Motor neuron (in vitro differentiated cells): ENCODE measurements at regions not wholly inside any gene's neighbourhood (a gene's known extent, or its start where the extent isn't known, plus 50 kb on each side); places are given as distances from the start of the nearest gene placed in this dataset.

Source experiments
- ATAC-seq, 8 experiments: fragments of 200-7000 bp; cut with Tn5 transposase; replicated peaks in 6 of 8; 2 replicates each; pipeline ENCODE4 v1.8.0; 2021; ENCODE audit warnings: mild to moderate bottlenecking in 8 of 8, moderate library complexity in 8 of 8
- H3K27ac ChIP-seq, 2 donors: fragments of 250-450 bp; sonication (Bioruptor Pico); 2 replicates each; pipeline ENCODE4 v1.9.0; 2021; ENCODE audit warnings: antibody characterized with exemption in 2 of 2, mild to moderate bottlenecking in 2 of 2, moderate library complexity in 1 of 2
- H3K4me1 ChIP-seq, 2 donors: fragments of 250-450 bp; sonication (Bioruptor Pico); replicated peaks in 1 of 2; 2 replicates each; pipeline ENCODE4 v1.6.1; 2021; ENCODE audit warnings: antibody characterized with exemption in 2 of 2, mild to moderate bottlenecking in 2 of 2, moderate library complexity in 1 of 2
- H3K4me3 ChIP-seq, 5 donors: fragments of 250-450 bp; sonication (Bioruptor Pico); 2 replicates each; pipeline ENCODE4 v1.9.0; 2021; ENCODE audit warnings: antibody characterized with exemption in 5 of 5, mild to moderate bottlenecking in 5 of 5, moderate library complexity in 4 of 5
- WGBS, 10 experiments: fragments of 450-650 bp; shearing (Covaris generic); methylation state at CpG; one replicate each; pipeline ENCODE4 v1.0.0; 2022; 5-methylcytosine and 5-hydroxymethylcytosine counted together
- in situ Hi-C, 9 experiments: fragments of 400-800 bp; cut with MboI; loops; one replicate each; pipeline ENCODE4 v1.15.0; 2021; ENCODE audit warnings: low sequenced_read_pairs in 9 of 9, low pct_unique_long_range_greater_than_20kb in 2 of 9; ENCODE audit not compliant: unreplicated experiment in 9 of 9

DNA sequence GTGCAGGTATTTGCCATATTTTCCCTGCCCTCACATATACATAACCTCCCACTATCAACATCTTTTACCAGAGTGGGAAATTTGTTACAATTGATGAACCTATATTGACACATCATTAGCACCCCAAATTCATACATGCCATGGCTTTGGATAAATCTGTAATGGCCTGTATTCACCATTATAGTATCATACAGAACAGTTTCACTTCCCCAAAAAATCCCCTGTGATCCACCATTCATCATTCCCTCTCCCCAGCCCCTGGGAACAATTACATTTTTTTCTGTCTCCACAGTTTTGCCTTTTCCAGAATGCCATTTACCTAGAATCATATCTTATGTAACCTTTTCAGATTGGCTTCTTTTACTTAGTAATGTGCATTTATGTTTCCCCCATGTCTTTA is 494.5 kb downstream of the RNF144A start:
- in situ Hi-C loops = loop anchor here in 2 of 9 experiments (25.0 kb wide), 1 partner anchor 1276 kb away; the partner anchor contains the start of gene ID2 (in 2 of the 2)
- Histone ChIP-seq H3K4me3 (no peak overlapping the region), H3K4me1 (peaks cover 0 to under 1% of the 10 kb centered on the region in 2 donors), H3K27ac (no peak overlapping the region)
- ATAC-seq = no peak

DNA sequence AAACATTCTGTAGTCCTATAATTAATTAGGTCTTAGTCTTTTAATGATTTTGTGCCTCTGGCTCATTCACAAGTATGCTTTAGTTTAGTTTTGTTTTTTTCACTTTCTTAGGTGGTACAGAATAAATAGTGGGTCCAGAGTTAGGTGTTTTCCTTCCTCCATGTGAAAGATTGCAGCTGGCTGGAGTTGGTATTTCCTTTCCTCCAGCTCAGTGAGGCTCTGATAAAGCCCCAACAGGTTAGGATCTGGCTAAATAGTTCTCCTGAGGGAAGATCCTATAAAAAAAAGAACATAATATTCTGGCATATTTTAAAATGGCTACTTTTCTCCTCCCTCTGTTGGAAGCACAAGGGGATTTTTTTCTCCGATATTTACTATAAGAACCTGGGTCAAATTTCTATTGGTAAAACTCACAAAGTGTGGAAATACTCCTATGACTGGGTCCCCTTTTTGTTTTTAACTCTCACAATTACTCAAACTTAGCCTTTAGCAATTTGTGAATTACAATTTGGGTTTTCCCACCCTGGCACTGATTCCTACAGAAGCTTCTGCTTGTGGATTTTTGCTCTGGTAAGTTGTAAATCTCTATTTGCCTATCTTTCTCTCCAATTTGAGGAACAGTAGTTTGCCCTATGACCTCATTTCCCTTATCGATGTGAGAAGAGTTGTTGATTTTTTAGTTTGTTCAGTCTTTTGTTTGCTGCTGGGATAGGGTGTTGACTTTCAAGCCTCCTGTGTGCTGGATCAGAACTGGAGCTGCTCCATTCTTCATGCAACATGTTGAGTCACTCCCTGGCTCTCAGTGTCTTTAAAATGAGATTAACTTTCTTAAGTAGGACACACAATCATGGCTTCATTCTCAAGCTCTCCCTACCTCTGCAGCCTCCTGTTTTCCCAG is 500.9 kb downstream of the RNF144A start:
- no peak for ATAC-seq
- in situ Hi-C loops = loop anchor here in 2 of 9 experiments (25.0 kb wide), 1 partner anchor 1269 kb away; the partner anchor contains the start of gene ID2 (in 2 of the 2)
- 0 to 100% (median 61%) methylated on average over 1 to 2 of the region's 2 CpGs; no CpG with 5 or more reads in 2 of the 10 experiments for WGBS, 10 experiments
- H3K27ac ChIP-seq = no peak overlapping the region
- H3K4me1 ChIP-seq = peaks cover 0 to 12% of the 10 kb centered on the region in 2 donors
- H3K4me3 ChIP-seq = no peak overlapping the region

DNA sequence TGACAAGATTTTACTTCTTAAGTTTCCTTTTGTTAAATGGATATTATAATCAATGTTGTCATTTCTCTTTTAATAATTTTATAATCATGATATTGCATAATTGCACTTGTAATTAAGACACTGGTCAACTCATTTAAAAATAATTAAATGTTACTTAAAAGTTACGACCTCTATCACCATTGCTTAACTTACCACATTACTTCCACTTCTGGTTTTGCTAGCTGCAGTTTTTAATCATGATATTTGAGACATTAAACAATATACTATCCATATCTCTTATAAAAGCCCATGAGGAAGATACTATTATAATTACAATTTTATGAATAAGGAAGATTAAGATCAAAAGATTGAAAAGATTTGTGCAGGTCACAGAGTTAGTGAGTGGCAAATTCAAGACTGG is 502.0 kb downstream of the RNF144A start:
- no peak for ATAC-seq
- 0 to 100% (median 86%) methylated on average over 1 of the region's 1 CpG; no CpG with 5 or more reads in 1 of the 10 experiments for WGBS, 10 experiments
- peaks cover 0 to 12% of the 10 kb centered on the region in 2 donors for H3K4me1 ChIP-seq
- in situ Hi-C loops = loop anchor here in 2 of 9 experiments (25.0 kb wide), 1 partner anchor 1268 kb away; the partner anchor contains the start of gene ID2 (in 2 of the 2)
- no peak overlapping the region for H3K27ac ChIP-seq
- no peak overlapping the region for H3K4me3 ChIP-seq

DNA sequence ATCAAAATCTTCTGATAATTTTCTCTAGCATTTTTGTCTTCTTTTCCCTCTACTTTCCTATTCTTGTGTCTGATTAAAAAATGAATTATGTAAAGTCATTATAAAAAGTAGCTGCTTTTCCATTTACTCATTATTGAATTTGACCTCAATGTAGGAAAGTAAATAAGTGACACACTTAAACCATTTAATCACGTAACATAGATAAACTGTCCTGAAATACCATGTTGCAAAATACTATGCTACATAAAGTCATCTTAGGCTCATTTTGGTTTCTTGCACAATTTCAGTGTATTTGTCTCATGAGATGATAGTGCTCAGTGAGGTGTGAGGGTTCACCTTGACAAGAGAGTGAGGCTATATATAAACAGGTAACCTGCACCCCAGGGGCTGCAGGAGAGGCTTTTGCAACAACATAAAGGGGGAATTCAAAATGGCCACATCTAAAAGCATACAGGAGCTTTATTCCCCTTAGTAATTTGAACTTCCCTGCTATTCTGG is 502.7 kb downstream of the RNF144A start:
- Histone ChIP-seq H3K27ac (no peak overlapping the region), H3K4me3 (no peak overlapping the region), H3K4me1 (peaks cover 0 to 12% of the 10 kb centered on the region in 2 donors)
- 0 to 100% (median 88%) methylated on average over 1 of the region's 1 CpG; no CpG with 5 or more reads in 1 of the 10 experiments for WGBS, 10 experiments
- ATAC-seq = no peak
- in situ Hi-C loops = loop anchor here in 5 of 9 experiments (10.0 to 25.0 kb wide), 2 partner anchors 1265 to 1267 kb away; partner anchors contain the start of gene ID2 (in 5 of the 5)

DNA sequence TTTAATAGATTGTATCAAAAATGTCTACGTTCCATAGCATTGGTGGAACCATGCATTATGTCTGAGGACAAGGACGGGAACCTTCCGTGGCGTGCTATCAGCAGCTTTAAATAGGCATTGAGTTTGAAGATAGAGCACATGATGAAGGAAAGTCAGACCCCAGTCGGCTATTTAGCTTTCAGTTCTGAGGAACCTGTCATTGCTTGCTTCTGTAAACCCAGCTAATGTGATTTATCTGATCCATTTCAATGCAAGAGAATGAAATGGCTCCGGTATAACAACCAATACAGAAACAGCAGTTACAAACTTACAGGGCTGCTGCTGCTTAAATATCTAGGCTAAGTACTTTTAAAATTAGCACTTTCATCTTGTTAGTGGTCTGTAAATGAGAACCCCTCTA is 503.3 kb downstream of the RNF144A start:
- in situ Hi-C loops = loop anchor here in 5 of 9 experiments (10.0 to 25.0 kb wide), 2 partner anchors 1264 to 1267 kb away; partner anchors contain the start of gene ID2 (in 5 of the 5)
- H3K4me3 ChIP-seq = no peak overlapping the region
- peaks cover 0 to 12% of the 10 kb centered on the region in 2 donors for H3K4me1 ChIP-seq
- WGBS, 10 experiments = 28 to 90% (median 66%) methylated on average over 1 to 6 of the region's 6 CpGs; no CpG with 5 or more reads in 1 of the 10 experiments
- H3K27ac ChIP-seq = no peak overlapping the region
- ATAC-seq = peak in 5 of 8 experiments; percentile 61 to 74 (median 72)

DNA sequence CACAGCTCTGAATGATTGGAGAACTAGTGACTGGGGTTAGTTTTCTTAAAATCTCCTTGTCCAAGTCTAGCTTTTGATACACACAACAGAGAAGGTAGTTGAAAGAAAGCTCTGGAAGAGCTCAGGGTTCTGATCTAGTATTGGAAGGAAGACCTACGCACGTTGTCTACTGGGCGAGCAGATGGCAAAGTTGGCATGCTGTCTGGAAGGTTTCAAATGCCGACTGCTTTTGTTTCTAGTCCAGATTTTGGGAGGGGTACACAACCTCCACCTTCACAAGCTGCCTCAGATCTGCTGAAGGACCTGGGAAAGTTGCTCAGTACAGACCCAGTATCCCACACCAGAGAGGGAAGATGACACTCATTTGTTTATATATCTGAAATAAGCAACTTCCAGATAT is 507.3 kb downstream of the RNF144A start:
- no peak overlapping the region for H3K27ac ChIP-seq
- no peak for ATAC-seq
- in situ Hi-C loops = loop anchor here in 5 of 9 experiments (10.0 to 25.0 kb wide), 2 partner anchors 1260 to 1263 kb away; partner anchors contain the start of gene ID2 (in 5 of the 5)
- WGBS, 10 experiments = 40 to 100% (median 80%) methylated on average over 1 to 4 of the region's 4 CpGs; no CpG with 5 or more reads in 3 of the 10 experiments
- H3K4me3 ChIP-seq = no peak overlapping the region
- peaks cover 0 to 12% of the 10 kb centered on the region in 2 donors for H3K4me1 ChIP-seq

DNA sequence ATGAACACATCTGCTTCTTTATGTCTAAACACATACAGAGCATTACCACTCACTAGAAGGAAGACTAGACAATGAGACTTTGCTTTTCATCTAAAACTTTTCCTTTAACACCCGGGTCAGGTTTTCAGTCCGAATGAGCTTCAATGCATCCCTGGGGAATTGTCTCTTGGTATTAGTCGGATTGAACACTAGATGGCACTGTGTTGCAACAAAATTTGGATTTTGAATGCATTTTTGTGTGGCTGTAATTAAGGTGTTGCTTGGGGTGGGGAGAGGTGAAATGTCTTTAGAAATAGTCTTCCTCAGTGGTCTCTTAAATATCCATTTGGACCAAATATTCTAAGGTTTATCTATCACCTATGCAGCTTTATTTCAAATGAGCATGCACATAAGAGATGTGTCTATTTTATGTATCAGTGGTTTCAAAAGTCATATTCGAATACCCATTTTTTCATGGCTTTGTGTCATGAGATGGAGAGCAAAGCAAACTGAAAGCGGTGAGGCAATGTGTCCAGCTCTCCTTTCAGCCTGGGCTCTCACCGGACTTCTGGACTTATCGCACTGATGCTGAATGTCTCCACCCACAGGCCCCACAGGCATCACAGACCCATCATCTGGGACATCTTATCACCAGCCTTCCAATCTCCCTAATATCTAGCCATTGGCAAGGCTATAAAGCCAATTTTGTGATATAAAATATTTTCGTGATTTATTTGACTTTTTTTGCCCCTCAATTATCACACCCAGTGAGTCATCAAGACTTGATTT is 510.3 kb downstream of the RNF144A start:
- in situ Hi-C loops = loop anchor here in 7 of 9 experiments (10.0 to 25.0 kb wide), 2 partner anchors 1257 to 1260 kb away; partner anchors contain the start of gene ID2 (in 7 of the 7)
- Histone ChIP-seq H3K4me3 (no peak overlapping the region), H3K27ac (no peak overlapping the region), H3K4me1 (peaks cover 0 to 5% of the 10 kb centered on the region in 2 donors)
- WGBS, 10 experiments = 10 to 90% (median 56%) methylated on average over 1 to 8 of the region's 8 CpGs
- ATAC-seq = peak in 6 of 8 experiments; percentile 32 to 67 (median 56)

DNA sequence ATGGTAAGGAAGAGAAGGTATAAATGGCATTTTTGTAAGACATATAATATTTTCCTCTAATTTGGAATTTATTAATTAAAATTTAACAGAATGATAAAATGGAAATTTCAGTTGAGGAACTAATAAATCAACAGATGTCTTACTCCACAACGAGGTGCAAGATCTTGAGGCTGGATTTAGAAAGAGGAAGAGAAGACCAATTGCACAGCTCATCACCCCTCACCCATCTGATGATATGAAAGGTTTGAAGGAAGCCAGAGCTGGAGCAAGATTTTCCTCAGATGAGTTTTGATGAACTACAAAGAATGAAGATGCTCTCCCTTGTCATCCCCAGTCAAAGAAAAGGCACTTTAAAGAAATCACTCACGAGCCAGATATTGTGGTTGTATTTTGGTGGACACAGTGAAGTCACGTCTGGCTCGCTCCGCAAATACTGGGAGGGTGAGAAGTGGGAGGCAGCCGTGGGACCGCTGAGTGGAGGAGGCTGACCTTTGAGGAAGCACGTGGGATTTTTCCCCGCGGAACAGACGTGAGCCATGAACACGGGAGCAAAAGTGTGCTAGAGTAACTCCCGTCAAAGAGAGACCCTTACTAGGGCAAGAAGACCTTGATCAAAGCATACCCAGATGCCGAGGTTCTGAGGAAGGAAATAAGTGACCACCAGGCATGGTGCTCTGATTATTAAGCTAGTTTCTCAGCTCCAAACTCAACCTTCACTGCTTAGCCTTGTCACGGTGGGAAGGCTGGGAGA is 511.4 kb downstream of the RNF144A start:
- Histone ChIP-seq H3K4me3 (no peak overlapping the region), H3K27ac (no peak overlapping the region), H3K4me1 (peaks cover 0 to 5% of the 10 kb centered on the region in 2 donors)
- in situ Hi-C loops = loop anchor here in 7 of 9 experiments (10.0 to 25.0 kb wide), 2 partner anchors 1256 to 1259 kb away; partner anchors contain the start of gene ID2 (in 7 of the 7)
- ATAC-seq = no peak
- WGBS, 10 experiments = 22 to 100% (median 85%) methylated on average over 1 to 10 of the region's 15 CpGs; no CpG with 5 or more reads in 1 of the 10 experiments

DNA sequence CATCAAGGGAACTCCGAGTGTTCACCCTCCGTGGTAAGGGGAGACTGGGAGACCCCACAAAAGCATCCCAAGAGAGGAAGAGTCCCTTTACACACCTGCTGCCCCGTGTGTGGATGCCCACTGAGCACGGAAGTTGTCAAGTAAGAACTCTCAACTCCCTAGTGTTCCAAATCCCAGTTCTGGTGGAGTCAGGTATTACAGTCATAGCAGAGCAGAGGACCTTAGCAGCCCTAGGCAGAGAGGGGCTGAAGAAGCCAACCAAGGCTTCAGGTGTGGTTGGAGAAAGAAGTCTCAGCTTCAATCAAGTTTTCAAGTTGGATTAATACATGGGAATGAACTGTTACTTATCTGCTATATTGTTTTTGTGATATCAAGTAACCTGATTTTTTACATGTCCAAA is 512.5 kb downstream of the RNF144A start:
- 17 to 100% (median 92%) methylated on average over 1 to 3 of the region's 4 CpGs; no CpG with 5 or more reads in 3 of the 10 experiments for whole genome bisulfite sequencing, 10 experiments
- in situ Hi-C loops = loop anchor here in 7 of 9 experiments (10.0 to 25.0 kb wide), 2 partner anchors 1255 to 1258 kb away; partner anchors contain the start of gene ID2 (in 7 of the 7)
- no peak for ATAC-seq
- Histone ChIP-seq H3K4me1 (peaks cover 0 to 5% of the 10 kb centered on the region in 2 donors), H3K27ac (no peak overlapping the region), H3K4me3 (no peak overlapping the region)

DNA sequence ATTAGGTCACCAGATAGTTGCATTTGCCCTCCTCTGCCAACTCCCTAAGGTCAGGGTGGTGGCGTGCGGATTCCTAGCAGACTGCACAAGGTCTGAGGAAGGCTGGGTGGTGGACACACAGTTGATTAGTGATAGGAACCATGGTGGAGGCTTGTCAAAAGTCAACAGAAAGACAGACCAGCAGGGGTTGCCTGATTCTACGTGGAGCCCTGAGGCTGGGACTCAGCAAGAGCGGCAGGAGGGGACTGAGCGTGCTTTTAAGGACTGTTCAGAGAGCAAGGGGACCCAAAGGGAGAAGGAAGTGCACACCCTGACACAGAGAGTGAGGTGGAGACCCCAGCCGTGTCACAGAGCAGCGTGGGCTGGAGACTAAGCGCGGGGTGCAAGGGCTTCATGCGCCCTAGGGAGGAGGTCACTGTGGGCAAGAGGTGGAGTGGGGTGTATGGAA is 513.2 kb downstream of the RNF144A start:
- 49 to 85% methylated on average over 3 to 8 of the region's 10 CpGs; no CpG with 5 or more reads in 8 of the 10 experiments for WGBS, 10 experiments
- Histone ChIP-seq H3K4me1 (peaks cover 0 to 5% of the 10 kb centered on the region in 2 donors), H3K27ac (no peak overlapping the region), H3K4me3 (no peak overlapping the region)
- no peak for ATAC-seq
- in situ Hi-C loops = loop anchor here in 4 of 9 experiments (25.0 kb wide), 1 partner anchor 1257 kb away; the partner anchor contains the start of gene ID2 (in 4 of the 4)

DNA sequence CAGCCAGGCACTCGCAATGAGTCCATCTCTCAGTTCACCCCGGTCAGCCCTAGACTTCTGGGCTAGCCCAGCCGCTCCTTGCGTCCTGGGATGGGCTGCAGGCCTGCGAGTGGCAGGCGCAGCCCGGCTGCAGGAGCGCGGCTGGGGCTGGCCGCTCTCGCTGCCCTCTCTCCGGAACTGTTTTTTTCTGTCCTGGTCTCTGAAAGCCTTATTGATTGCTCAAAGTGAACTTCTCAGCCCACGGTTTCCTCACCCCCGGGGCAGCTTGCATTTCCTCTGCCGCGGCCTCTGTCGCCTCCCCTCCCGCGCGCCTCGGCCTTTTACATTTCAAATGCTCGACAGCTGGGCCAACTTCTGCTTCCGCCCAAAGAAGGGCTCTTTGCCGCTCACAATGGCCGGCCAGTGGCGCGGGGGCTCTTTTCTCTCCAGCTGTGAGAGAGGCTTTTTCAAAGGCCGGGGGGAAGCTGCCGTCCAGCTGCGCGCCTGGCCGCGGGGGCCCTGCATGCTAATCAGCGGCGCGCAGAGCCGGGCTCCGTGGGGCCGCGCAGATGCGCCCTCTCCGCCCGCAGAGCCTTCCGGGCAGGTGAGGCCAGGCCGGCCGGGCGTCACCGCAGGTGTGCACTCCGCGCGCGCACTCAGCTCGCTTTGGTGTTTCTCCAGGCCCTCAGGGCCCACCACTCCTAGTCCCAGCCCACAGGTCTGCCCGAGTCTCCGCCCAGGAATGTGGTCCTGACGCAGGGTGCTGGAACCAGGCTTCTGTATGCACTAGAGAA is 513.8 kb downstream of the RNF144A start:
- WGBS, 10 experiments = 0 to 72% (median 34%) methylated on average over 1 to 10 of the region's 56 CpGs; no CpG with 5 or more reads in 6 of the 10 experiments
- in situ Hi-C loops = loop anchor here in 4 of 9 experiments (25.0 kb wide), 1 partner anchor 1256 kb away; the partner anchor contains the start of gene ID2 (in 4 of the 4)
- peak overlapping the region in 3 of 5 donors; percentile 0 to 14 (median 5) for H3K4me3 ChIP-seq
- peaks cover 0 to 5% of the 10 kb centered on the region in 2 donors for H3K4me1 ChIP-seq
- H3K27ac ChIP-seq = no peak overlapping the region
- peak in 5 of 8 experiments; percentile 53 to 83 (median 82) for ATAC-seq
